B cell (primary cell): ENCODE measurements at regions not wholly inside any gene's neighbourhood (a gene's known extent, or its start where the extent isn't known, plus 50 kb on each side); places are given as distances from the start of the nearest gene placed in this dataset.

ENCODE experiments used
- ATAC-seq: fragments of 200-7000 bp; cut with Tn5 transposase; one replicate; pipeline ENCODE4 v1.10.0; 2021; ENCODE audit warnings: low read depth, mild to moderate bottlenecking, moderate number of reproducible peaks, moderate library complexity
- CTCF ChIA-PET: fragments of 350-600 bp; sonication (Branson Sonifier 250); formaldehyde crosslinking; loops from one replicate; lab custom pipeline; 2021; ENCODE audit warnings: antibody characterized with exemption, inconsistent platforms; lab: Charles Lee
- POLR2A ChIA-PET: fragments of 350-600 bp; sonication (Branson Sonifier 250); formaldehyde crosslinking; loops from one replicate; lab custom pipeline; 2021; ENCODE audit warnings: antibody characterized with exemption; lab: Charles Lee
- DNase-seq: peaks from one replicate; pipeline ENCODE4 v3.0.0; 2013
- H2AFZ ChIP-seq: 2 replicates; pipeline ENCODE4 v1.6.1; 2012; ENCODE audit warnings: mild to moderate bottlenecking, low read depth, low read length; ENCODE audit not compliant: insufficient read depth, poor library complexity, severe bottlenecking
- H3K27ac ChIP-seq, 2 donors: 1 replicate in 1 of 2; 2 replicates in 1 of 2; pipeline ENCODE4 v1.5.1; 2012 to 2013; ENCODE audit warnings: low read length in 2 of 2, mild to moderate bottlenecking in 2 of 2, moderate library complexity in 1 of 2
- H3K27me3 ChIP-seq, 4 experiments: fragments of 200-600 bp in 1 of 4; sonication (generic) in 1 of 4; replicated peaks in 1 of 4; 1 replicate in 2 of 4; 2 replicates in 2 of 4; pipeline versions ENCODE4 v1.6.1 to v1.7.0; 2013 to 2016; ENCODE audit warnings: low read length in 3 of 4, mild to moderate bottlenecking in 2 of 4, mixed read lengths in 1 of 4, moderate library complexity in 1 of 4; ENCODE audit not compliant: insufficient read depth in 4 of 4, control insufficient read depth in 3 of 4; ENCODE audit errors: control extremely low read depth in 1 of 4
- H3K36me3 ChIP-seq, 2 experiments: replicated peaks in 1 of 2; 1 replicate in 1 of 2; 2 replicates in 1 of 2; pipeline versions ENCODE4 v1.6.1 to v1.7.1; 2013; ENCODE audit warnings: low read length in 1 of 2; ENCODE audit not compliant: insufficient read depth in 2 of 2, control insufficient read depth in 1 of 2; ENCODE audit errors: control extremely low read depth in 1 of 2, extremely low read depth in 1 of 2
- H3K4me1 ChIP-seq, 2 donors: fragments of 200-600 bp in 1 of 2; sonication (generic) in 1 of 2; 1 replicate in 1 of 2; 2 replicates in 1 of 2; pipeline versions ENCODE4 v1.5.1 to v1.6.1; 2013 to 2017; ENCODE audit warnings: low read length in 2 of 2; ENCODE audit not compliant: control insufficient read depth in 2 of 2, insufficient read depth in 2 of 2
- H3K4me2 ChIP-seq: replicated peaks from 2 replicates; pipeline ENCODE3; 2012; ENCODE audit warnings: mild to moderate bottlenecking, low read depth, low read length; ENCODE audit not compliant: poor library complexity, severe bottlenecking
- H3K4me3 ChIP-seq, 5 experiments: fragments of 200-600 bp in 1 of 5; sonication (generic) in 1 of 5; 1 replicate in 3 of 5; 2 replicates in 2 of 5; pipeline versions ENCODE4 v1.5.1 to v1.7.0; 2011 to 2016; ENCODE audit warnings: low read length in 4 of 5, mild to moderate bottlenecking in 4 of 5, low read depth in 2 of 5, control low read depth in 1 of 5, moderate library complexity in 1 of 5; ENCODE audit not compliant: insufficient read depth in 1 of 5; ENCODE audit errors: control extremely low read depth in 1 of 5, extremely low read depth in 1 of 5
- H3K79me2 ChIP-seq: fragments of 200-600 bp; sonication (generic); one replicate; pipeline ENCODE4 v1.6.0; 2016; ENCODE audit warnings: low read length; ENCODE audit not compliant: control insufficient read depth, insufficient read depth
- H3K9ac ChIP-seq: fragments of 200-600 bp; sonication (generic); 2 replicates; pipeline ENCODE4 v1.6.1; 2017; ENCODE audit warnings: mild to moderate bottlenecking, low read length, moderate library complexity
- H3K9me3 ChIP-seq, 3 donors: one replicate each; pipeline versions ENCODE4 v1.6.1 to v1.7.1; 2013; ENCODE audit warnings: low read length in 2 of 3; ENCODE audit not compliant: control insufficient read depth in 2 of 3, insufficient read depth in 1 of 3; ENCODE audit errors: control extremely low read depth in 1 of 3
- H4K20me1 ChIP-seq: 2 replicates; pipeline ENCODE4 v1.6.0; 2012; ENCODE audit warnings: mild to moderate bottlenecking, low read length; ENCODE audit not compliant: insufficient read depth, control insufficient read depth, poor library complexity, severe bottlenecking
- H3K27ac Mint-ChIP-seq: one replicate; pipeline ENCODE4 v1.8.0; 2021; ENCODE audit warnings: mixed read lengths
- H3K27me3 Mint-ChIP-seq: one replicate; pipeline ENCODE4 v1.8.0; 2021; ENCODE audit warnings: mixed read lengths
- H3K4me1 Mint-ChIP-seq: one replicate; pipeline ENCODE4 v1.8.0; 2021; ENCODE audit warnings: mixed read lengths
- H3K4me3 Mint-ChIP-seq: one replicate; pipeline ENCODE4 v1.8.0; 2021; ENCODE audit warnings: mixed read lengths
- H3K9me3 Mint-ChIP-seq: one replicate; pipeline ENCODE4 v1.8.0; 2022; ENCODE audit warnings: mixed read lengths; ENCODE audit not compliant: insufficient read depth
- CTCF ChIP-seq: fragments of 200-600 bp; IDR thresholded peaks from one replicate; pipeline ENCODE4 v1.8.0; 2022; ENCODE audit warnings: antibody characterized with exemption, mild to moderate bottlenecking
- EZH2 ChIP-seq: IDR thresholded peaks from 2 replicates; pipeline ENCODE4 v1.6.1; 2012; ENCODE audit warnings: borderline replicate concordance, low read depth, mild to moderate bottlenecking, moderate library complexity, low read length; ENCODE audit not compliant: insufficient read depth, poor library complexity, severe bottlenecking
- WGBS: methylation state at CpG from one replicate; pipeline ENCODE4 v1.1.5; 2013; ENCODE audit warnings: missing lambda C conversion rate; ENCODE audit not compliant: insufficient coverage; 5-methylcytosine and 5-hydroxymethylcytosine counted together
- intact Hi-C: fragments of 100-400 bp; cut with micrococcal nuclease; formaldehyde crosslinking; loops from one replicate; pipeline ENCODE4 v1.10.0; 2022

- H3K9me3 Mint-ChIP-seq = peaks cover 5% of the 10 kb centered on the region
- Histone ChIP-seq H2AFZ (no peak overlapping the region), H4K20me1 (no peaks in the 10 kb centered on the region), H3K27ac (no peak overlapping the region), H3K4me3 (no peak overlapping the region), H3K9ac (no peak overlapping the region), H3K27me3 (no peaks in the 10 kb centered on the region), H3K9me3 (peaks cover 0 to 2% (median 0%) of the 10 kb centered on the region in 3 donors), H3K4me1 (no peaks in the 10 kb centered on the region), H3K36me3 (no peaks in the 10 kb centered on the region), H3K79me2 (no peaks in the 10 kb centered on the region), H3K4me2 (no peak overlapping the region)
- no peaks in the 10 kb centered on the region for H3K27me3 Mint-ChIP-seq
- no peak for ATAC-seq
- DNase-seq = no peak
- TF ChIP-seq EZH2 (no peak), CTCF (no peak)
- intact Hi-C loops = no loop called here
- no peak overlapping the region for H3K27ac Mint-ChIP-seq
- CTCF ChIA-PET = no interaction called here
- POLR2A ChIA-PET = no interaction called here
- H3K4me3 Mint-ChIP-seq = no peak overlapping the region
- H3K4me1 Mint-ChIP-seq = no peaks in the 10 kb centered on the region
- WGBS = no CpG with 5 or more reads among the region's 1 CpG
Observed at GRCh38 chr2:81644189-81644588, 1339.6 kb upstream of the LRRTM1 start.

- Histone ChIP-seq H3K4me2 (no peak overlapping the region), H3K79me2 (no peaks in the 10 kb centered on the region), H4K20me1 (no peaks in the 10 kb centered on the region), H3K27me3 (no peaks in the 10 kb centered on the region), H2AFZ (no peak overlapping the region), H3K9ac (no peak overlapping the region), H3K27ac (no peak overlapping the region), H3K9me3 (peaks cover 2 to 3% (median 2%) of the 10 kb centered on the region in 3 donors), H3K4me3 (no peak overlapping the region), H3K4me1 (no peaks in the 10 kb centered on the region), H3K36me3 (no peaks in the 10 kb centered on the region)
- DNase-seq (no peak), ATAC-seq (no peak)
- no CpG with 5 or more reads among the region's 2 CpGs for WGBS
- ChIA-PET POLR2A (no interaction called here), CTCF (no interaction called here)
- TF ChIP-seq CTCF (no peak), EZH2 (no peak)
- H3K9me3 Mint-ChIP-seq = peaks cover 12% of the 10 kb centered on the region
- no peak overlapping the region for H3K27ac Mint-ChIP-seq
- no peak overlapping the region for H3K4me3 Mint-ChIP-seq
- no peaks in the 10 kb centered on the region for H3K4me1 Mint-ChIP-seq
- intact Hi-C loops = no loop called here
- no peaks in the 10 kb centered on the region for H3K27me3 Mint-ChIP-seq
Observed at GRCh38 chr2:81624825-81625224, 1320.3 kb upstream of the LRRTM1 start.
